ENCODE measurements at regions not wholly inside any gene's neighbourhood (a gene's known extent, or its start where the extent isn't known, plus 50 kb on each side); places are given as distances from the start of the nearest gene placed in this dataset.

- TF ChIP-seq, protein P1, sequence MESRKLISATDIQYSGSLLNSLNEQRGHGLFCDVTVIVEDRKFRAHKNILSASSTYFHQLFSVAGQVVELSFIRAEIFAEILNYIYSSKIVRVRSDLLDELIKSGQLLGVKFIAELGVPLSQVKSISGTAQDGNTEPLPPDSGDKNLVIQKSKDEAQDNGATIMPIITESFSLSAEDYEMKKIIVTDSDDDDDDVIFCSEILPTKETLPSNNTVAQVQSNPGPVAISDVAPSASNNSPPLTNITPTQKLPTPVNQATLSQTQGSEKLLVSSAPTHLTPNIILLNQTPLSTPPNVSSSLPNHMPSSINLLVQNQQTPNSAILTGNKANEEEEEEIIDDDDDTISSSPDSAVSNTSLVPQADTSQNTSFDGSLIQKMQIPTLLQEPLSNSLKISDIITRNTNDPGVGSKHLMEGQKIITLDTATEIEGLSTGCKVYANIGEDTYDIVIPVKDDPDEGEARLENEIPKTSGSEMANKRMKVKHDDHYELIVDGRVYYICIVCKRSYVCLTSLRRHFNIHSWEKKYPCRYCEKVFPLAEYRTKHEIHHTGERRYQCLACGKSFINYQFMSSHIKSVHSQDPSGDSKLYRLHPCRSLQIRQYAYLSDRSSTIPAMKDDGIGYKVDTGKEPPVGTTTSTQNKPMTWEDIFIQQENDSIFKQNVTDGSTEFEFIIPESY (IDR thresholded peaks at IDR 0.05) = no peak
- TF ChIP-seq JUND (IDR thresholded peaks at IDR 0.05) = no peak
- no peak for TF ChIP-seq MAX (IDR thresholded peaks at IDR 0.05)
- no peak for TF ChIP-seq YY1 (IDR thresholded peaks at IDR 0.05)
These were observed 175.5 kb downstream of the SNX19 start (continued) for GRCh38 chr11:130740819-130741218.

GRCh38 chr11:130744794-130745193, 171.5 kb downstream of the SNX19 start:
- TF ChIP-seq RAD21 (IDR thresholded peaks at IDR 0.05) (no peak), TAF1 (conservative IDR thresholded peaks at IDR 0.05) (no peak), MAX (IDR thresholded peaks at IDR 0.05) (no peak), SP1 (IDR thresholded peaks at IDR 0.05) (no peak), YY1 (IDR thresholded peaks at IDR 0.05) (no peak), GABPA (IDR thresholded peaks at IDR 0.05 in 1 of 2, conservative IDR thresholded peaks at IDR 0.05 in 1 of 2) (no peak), FOXA2 (IDR thresholded peaks at IDR 0.05) (no peak), HNF4A (conservative IDR thresholded peaks at IDR 0.05) (no peak), HNF4G (IDR thresholded peaks at IDR 0.05) (no peak), RXRA (IDR thresholded peaks at IDR 0.05) (no peak), NR2F2 (IDR thresholded peaks at IDR 0.05) (no peak), FOXA1 (IDR thresholded peaks at IDR 0.05) (no peak), EGR1 (IDR thresholded peaks at IDR 0.05; ENCODE audit: low read depth in 2 of 2) (no peak), ATF3 (IDR thresholded peaks at IDR 0.05) (no peak), JUND (IDR thresholded peaks at IDR 0.05) (no peak)
- TF ChIP-seq, protein P2, sequence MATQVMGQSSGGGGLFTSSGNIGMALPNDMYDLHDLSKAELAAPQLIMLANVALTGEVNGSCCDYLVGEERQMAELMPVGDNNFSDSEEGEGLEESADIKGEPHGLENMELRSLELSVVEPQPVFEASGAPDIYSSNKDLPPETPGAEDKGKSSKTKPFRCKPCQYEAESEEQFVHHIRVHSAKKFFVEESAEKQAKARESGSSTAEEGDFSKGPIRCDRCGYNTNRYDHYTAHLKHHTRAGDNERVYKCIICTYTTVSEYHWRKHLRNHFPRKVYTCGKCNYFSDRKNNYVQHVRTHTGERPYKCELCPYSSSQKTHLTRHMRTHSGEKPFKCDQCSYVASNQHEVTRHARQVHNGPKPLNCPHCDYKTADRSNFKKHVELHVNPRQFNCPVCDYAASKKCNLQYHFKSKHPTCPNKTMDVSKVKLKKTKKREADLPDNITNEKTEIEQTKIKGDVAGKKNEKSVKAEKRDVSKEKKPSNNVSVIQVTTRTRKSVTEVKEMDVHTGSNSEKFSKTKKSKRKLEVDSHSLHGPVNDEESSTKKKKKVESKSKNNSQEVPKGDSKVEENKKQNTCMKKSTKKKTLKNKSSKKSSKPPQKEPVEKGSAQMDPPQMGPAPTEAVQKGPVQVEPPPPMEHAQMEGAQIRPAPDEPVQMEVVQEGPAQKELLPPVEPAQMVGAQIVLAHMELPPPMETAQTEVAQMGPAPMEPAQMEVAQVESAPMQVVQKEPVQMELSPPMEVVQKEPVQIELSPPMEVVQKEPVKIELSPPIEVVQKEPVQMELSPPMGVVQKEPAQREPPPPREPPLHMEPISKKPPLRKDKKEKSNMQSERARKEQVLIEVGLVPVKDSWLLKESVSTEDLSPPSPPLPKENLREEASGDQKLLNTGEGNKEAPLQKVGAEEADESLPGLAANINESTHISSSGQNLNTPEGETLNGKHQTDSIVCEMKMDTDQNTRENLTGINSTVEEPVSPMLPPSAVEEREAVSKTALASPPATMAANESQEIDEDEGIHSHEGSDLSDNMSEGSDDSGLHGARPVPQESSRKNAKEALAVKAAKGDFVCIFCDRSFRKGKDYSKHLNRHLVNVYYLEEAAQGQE (IDR thresholded peaks at IDR 0.05) = no peak
- TF ChIP-seq, protein P1 (IDR thresholded peaks at IDR 0.05) = no peak
- TF ChIP-seq, protein P3, sequence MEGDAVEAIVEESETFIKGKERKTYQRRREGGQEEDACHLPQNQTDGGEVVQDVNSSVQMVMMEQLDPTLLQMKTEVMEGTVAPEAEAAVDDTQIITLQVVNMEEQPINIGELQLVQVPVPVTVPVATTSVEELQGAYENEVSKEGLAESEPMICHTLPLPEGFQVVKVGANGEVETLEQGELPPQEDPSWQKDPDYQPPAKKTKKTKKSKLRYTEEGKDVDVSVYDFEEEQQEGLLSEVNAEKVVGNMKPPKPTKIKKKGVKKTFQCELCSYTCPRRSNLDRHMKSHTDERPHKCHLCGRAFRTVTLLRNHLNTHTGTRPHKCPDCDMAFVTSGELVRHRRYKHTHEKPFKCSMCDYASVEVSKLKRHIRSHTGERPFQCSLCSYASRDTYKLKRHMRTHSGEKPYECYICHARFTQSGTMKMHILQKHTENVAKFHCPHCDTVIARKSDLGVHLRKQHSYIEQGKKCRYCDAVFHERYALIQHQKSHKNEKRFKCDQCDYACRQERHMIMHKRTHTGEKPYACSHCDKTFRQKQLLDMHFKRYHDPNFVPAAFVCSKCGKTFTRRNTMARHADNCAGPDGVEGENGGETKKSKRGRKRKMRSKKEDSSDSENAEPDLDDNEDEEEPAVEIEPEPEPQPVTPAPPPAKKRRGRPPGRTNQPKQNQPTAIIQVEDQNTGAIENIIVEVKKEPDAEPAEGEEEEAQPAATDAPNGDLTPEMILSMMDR (IDR thresholded peaks at IDR 0.05; ENCODE audit: low read depth, low read length, missing input control) = no peak
- Histone ChIP-seq H3K27ac (ENCODE audit: low read depth in 1 of 2, low read length in 2 of 2) (no peak overlapping the region), H3K36me3 (ENCODE audit: control insufficient read depth in 4 of 4, insufficient read depth in 3 of 4, low read depth in 1 of 4, low read length in 3 of 4) (no peaks in the 10 kb centered on the region), H3K4me1 (ENCODE audit: control insufficient read depth in 4 of 4, insufficient read depth in 4 of 4, low read length in 3 of 4) (no peaks in the 10 kb centered on the region), H3K9ac (ENCODE audit: low read depth in 1 of 2, low read length in 2 of 2) (no peak overlapping the region), H3K9me3 (ENCODE audit: control insufficient read depth in 4 of 4, low read length in 3 of 4) (peaks cover 0 to 7% (median 6%) of the 10 kb centered on the region in 4 donors), H3K4me3 (ENCODE audit: low read depth in 1 of 3, low read length in 3 of 3) (no peak overlapping the region), H3K27me3 (ENCODE audit: control insufficient read depth in 4 of 4, insufficient read depth in 4 of 4, low read length in 3 of 4) (peaks cover 0 to 3% (median 0%) of the 10 kb centered on the region in 4 donors)
- WGBS = 64% methylated on average over 3 of the region's 3 CpGs
- no peak for DNase-seq (ENCODE audit: low spot score)
